ENCODE measurements at regions not wholly inside any gene's neighbourhood (a gene's known extent, or its start where the extent isn't known, plus 50 kb on each side); places are given as distances from the start of the nearest gene placed in this dataset.

- no peaks in the 10 kb centered on the region for H4K20me1 ChIP-seq (ENCODE audit: insufficient read depth, low read length)
- peaks cover 2 to 8% (median 7%) of the 10 kb centered on the region in 3 donors for H3K27me3 Mint-ChIP-seq (ENCODE audit: low read depth in 3 of 3)
- H2AFZ ChIP-seq (ENCODE audit: insufficient read depth, low read depth, low read length, poor library complexity, severe bottlenecking): no peak overlapping the region
- TF ChIP-seq CTCF (IDR thresholded peaks at IDR 0.05): no peak
- peaks cover 4 to 6% of the 10 kb centered on the region in 2 donors for H3K9me3 ChIP-seq (replicated peaks in 1 of 2; ENCODE audit: control insufficient read depth in 1 of 2, insufficient read depth in 1 of 2, low read length in 2 of 2)
- no peaks in the 10 kb centered on the region for H3K36me3 Mint-ChIP-seq
- intact Hi-C loops (cut with micrococcal nuclease): no loop called here
- no peak overlapping the region for H3K9ac ChIP-seq (ENCODE audit: insufficient read depth, low read length, poor library complexity, severe bottlenecking)
- no peaks in the 10 kb centered on the region for H3K27me3 ChIP-seq (ENCODE audit: control insufficient read depth in 2 of 2, insufficient read depth in 2 of 2, low read length in 2 of 2)
- DNase-seq: no peak
- peaks cover 10% of the 10 kb centered on the region for H3K4me1 Mint-ChIP-seq
- no peak overlapping the region for H3K27ac ChIP-seq (ENCODE audit: low read depth in 1 of 2, low read length in 2 of 2)
- no peak overlapping the region for H3K4me3 ChIP-seq (replicated peaks in 1 of 3; ENCODE audit: low read depth in 2 of 3, low read length in 3 of 3)
- peaks cover 8% of the 10 kb centered on the region in 2 donors for H3K4me1 ChIP-seq (ENCODE audit: control insufficient read depth in 1 of 2, insufficient read depth in 2 of 2, low read length in 2 of 2)
- no peaks in the 10 kb centered on the region for H3K36me3 ChIP-seq (replicated peaks in 1 of 2; ENCODE audit: control insufficient read depth in 1 of 2, insufficient read depth in 2 of 2, low read length in 2 of 2)
- no peak overlapping the region for H3K4me2 ChIP-seq (replicated peaks; ENCODE audit: extremely low read depth, low read length, poor library complexity, severe bottlenecking)
- peaks cover 0 to 14% (median 11%) of the 10 kb centered on the region in 7 donors for H3K9me3 Mint-ChIP-seq
- no peak overlapping the region for H3K27ac Mint-ChIP-seq
- WGBS (ENCODE audit: insufficient coverage): 67% methylated on average over 1 of the region's 1 CpG
- no peak overlapping the region for H3K4me3 Mint-ChIP-seq
- no peaks in the 10 kb centered on the region for H3K79me2 ChIP-seq (ENCODE audit: insufficient read depth, low read length)
Measured at GRCh38 chr5:75952963-75953362, 130.2 kb upstream of the SV2C start.

- H3K4me3 Mint-ChIP-seq: no peak overlapping the region
- peaks cover 4 to 6% of the 10 kb centered on the region in 2 donors for H3K9me3 ChIP-seq (replicated peaks in 1 of 2; ENCODE audit: control insufficient read depth in 1 of 2, insufficient read depth in 1 of 2, low read length in 2 of 2)
- no peak overlapping the region for H3K27ac ChIP-seq (ENCODE audit: low read depth in 1 of 2, low read length in 2 of 2)
- H3K27me3 Mint-ChIP-seq (ENCODE audit: low read depth in 3 of 3): peaks cover 2 to 8% (median 7%) of the 10 kb centered on the region in 3 donors
- no peak for DNase-seq
- no peak overlapping the region for H3K4me3 ChIP-seq (replicated peaks in 1 of 3; ENCODE audit: low read depth in 2 of 3, low read length in 3 of 3)
- no peaks in the 10 kb centered on the region for H3K36me3 ChIP-seq (replicated peaks in 1 of 2; ENCODE audit: control insufficient read depth in 1 of 2, insufficient read depth in 2 of 2, low read length in 2 of 2)
- intact Hi-C loops (cut with micrococcal nuclease): no loop called here
- H4K20me1 ChIP-seq (ENCODE audit: insufficient read depth, low read length): no peaks in the 10 kb centered on the region
- peaks cover 0 to 14% (median 11%) of the 10 kb centered on the region in 7 donors for H3K9me3 Mint-ChIP-seq
- H3K9ac ChIP-seq (ENCODE audit: insufficient read depth, low read length, poor library complexity, severe bottlenecking): no peak overlapping the region
- H3K36me3 Mint-ChIP-seq: no peaks in the 10 kb centered on the region
- peaks cover 11% of the 10 kb centered on the region for H3K4me1 Mint-ChIP-seq
- H3K4me1 ChIP-seq (ENCODE audit: control insufficient read depth in 1 of 2, insufficient read depth in 2 of 2, low read length in 2 of 2): peaks cover 8% of the 10 kb centered on the region in 2 donors
- no peak for TF ChIP-seq CTCF (IDR thresholded peaks at IDR 0.05)
- H3K79me2 ChIP-seq (ENCODE audit: insufficient read depth, low read length): no peaks in the 10 kb centered on the region
- WGBS (ENCODE audit: insufficient coverage): no CpG with 5 or more reads among the region's 1 CpG
- no peak overlapping the region for H3K4me2 ChIP-seq (replicated peaks; ENCODE audit: extremely low read depth, low read length, poor library complexity, severe bottlenecking)
- no peak overlapping the region for H2AFZ ChIP-seq (ENCODE audit: insufficient read depth, low read depth, low read length, poor library complexity, severe bottlenecking)
- no peaks in the 10 kb centered on the region for H3K27me3 ChIP-seq (ENCODE audit: control insufficient read depth in 2 of 2, insufficient read depth in 2 of 2, low read length in 2 of 2)
- no peak overlapping the region for H3K27ac Mint-ChIP-seq
Measured at GRCh38 chr5:75952291-75952690, 130.9 kb upstream of the SV2C start.
